Stimulated activated CD4-positive, alpha-beta T cell treated with anti-CD3 and anti-CD28 coated beads, Interleukin-1b, Interleukin-23, amount 100 ng/mL, for 24 hours (primary cell): ENCODE measurements at regions not wholly inside any gene's neighbourhood (a gene's known extent, or its start where the extent isn't known, plus 50 kb on each side); places are given as distances from the start of the nearest gene placed in this dataset.
"Not testable (repeated sequence)": the region's sequence is repeated elsewhere in the genome, so short reads cannot be mapped to it uniquely, and the experiment has no call there.

Experiments
- DNase-seq, 4 experiments: peaks; one replicate each; pipeline ENCODE4 v3.0.0-alpha.2; 2020; ENCODE audit warnings: low read depth in 4 of 4, low spot score in 1 of 4

- no peak for DNase-seq
These were observed 530.8 kb downstream of the HAPSTR1 start for GRCh38 chr16:9622268-9622667.

GRCh38 chr16:9625122-9625521 is 533.7 kb downstream of the HAPSTR1 start:
- no peak for DNase-seq

- DNase-seq: no peak
These were observed 536.0 kb downstream of the HAPSTR1 start for GRCh38 chr16:9627427-9627826.

DNA sequence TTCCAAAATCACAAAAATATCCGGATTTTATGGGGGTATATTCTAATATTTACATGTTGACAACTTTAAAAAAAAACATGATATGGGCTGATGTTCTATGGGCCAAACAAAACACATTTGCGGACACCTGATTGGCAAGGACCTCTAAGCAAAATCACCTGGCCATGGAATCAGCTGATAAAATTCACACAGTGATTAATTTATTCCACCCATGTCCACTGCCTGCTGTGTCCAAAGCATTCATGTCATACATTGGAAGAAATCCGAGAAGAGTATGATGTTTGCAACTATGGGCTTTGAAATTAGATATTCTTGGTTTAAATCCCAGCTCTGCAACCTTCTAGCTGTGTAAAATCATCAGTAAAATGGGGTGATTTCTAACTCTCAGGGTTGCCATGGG is 538.7 kb downstream of the HAPSTR1 start:
- no peak for DNase-seq

DNA sequence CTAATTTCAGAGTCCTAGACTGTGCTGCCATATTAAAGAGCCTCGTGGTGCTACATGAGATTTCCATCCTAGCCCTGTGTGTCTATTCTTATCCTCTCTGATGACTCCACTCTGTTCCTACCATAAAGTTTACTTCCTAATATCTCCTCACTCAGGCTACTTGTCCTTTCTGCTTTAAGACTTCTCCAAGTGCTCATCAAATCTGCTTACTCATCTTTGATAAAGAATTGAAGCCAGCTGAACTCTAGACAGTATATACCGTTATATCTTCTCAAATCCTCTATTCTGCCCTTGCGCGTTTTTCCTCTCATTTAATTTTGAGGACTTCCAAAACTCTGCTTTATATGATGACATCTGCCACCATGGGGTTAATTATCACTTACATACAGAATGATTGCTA is 539.5 kb downstream of the HAPSTR1 start:
- DNase-seq: no peak

DNA sequence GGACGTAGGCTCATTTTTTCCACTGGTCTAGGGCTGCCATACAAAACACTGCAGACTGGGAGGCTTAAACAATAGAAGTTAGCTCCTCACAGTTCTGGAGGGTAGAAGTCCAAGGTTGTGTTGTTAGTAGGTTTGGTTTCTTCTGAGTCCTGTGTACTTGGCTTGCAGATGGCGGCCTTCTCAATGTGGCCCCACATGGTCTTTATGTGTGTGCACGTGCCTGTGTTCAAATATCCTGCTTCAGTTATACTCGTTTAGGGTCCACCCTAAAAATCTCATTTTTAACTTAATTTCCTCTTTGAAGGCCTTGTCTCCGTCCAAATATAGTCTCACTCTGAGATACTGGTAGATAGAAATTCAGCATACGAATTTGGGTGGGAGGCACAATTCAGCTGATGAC is 542.4 kb downstream of the HAPSTR1 start:
- DNase-seq: no peak

DNA sequence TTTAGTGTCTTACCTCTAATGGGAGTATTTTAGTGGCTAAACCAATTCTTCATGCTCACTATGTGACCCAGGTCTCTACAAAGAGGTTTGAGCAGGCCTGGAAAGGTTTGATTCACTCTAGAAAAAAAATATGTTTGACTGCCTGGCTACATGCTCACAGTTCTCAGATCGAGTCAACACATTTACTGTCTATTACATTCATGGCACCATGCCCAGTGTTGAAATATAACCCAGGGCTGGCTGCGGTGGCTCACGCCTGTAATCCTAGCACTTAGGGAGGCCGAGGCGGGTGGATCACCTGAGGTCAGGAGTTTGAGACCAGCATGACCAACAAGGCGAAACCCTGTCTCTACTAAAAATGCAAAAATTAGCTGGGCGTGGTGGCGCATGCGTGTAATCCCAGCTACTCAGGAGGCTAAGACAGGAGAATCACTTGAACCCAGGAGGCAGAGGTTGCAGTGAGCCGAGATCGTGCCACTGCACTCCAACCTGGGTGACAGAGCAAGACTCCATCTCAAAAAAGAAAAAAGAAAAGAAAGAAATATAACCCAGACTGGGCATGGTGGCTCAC is 543.8 kb downstream of the HAPSTR1 start:
- not testable (repeated sequence) for DNase-seq

GRCh38 chr16:9644258-9644657 is 538.0 kb downstream of the GRIN2A start:
- no peak for DNase-seq

DNA sequence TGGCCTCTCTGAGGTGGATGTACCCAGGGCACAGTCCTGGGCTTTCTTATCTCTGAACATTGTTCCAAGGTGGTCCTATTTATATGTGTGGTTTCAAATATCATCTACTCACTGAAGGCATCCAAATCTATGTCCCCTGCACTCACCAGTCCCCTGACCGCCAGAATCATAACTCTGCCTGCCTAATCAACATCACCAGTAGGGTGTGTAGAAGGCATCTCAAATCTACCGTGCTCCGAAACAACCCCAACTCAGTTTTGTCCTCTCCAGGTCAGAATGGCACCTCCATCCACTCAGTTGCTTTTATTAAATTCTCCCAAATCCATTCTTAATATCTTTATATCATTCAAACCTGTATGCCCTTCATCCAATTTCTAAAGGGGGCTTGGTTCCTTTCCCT is 536.3 kb downstream of the GRIN2A start:
- no peak for DNase-seq

- no peak for DNase-seq
These were observed 534.1 kb downstream of the GRIN2A start for GRCh38 chr16:9647981-9648701.

DNA sequence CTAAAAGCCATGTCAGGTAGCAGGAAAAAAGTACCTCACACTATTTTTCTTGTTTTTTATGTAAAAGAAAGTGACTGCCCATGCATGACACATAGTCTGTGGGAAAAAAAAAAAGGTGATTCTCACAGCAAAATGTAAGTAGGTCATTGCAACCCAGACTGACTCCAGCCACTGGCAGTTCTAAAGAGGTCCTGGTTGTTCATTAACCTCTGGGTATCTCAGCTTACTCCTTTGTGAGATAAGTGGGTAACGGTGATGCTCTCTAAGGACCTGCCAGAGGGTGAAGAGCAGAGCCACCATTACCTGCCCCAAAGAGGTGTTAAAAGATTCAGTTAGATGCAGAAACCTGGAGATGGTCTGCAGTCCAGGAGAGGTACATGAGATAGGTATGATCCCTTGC is 531.9 kb downstream of the GRIN2A start:
- no peak for DNase-seq

DNA sequence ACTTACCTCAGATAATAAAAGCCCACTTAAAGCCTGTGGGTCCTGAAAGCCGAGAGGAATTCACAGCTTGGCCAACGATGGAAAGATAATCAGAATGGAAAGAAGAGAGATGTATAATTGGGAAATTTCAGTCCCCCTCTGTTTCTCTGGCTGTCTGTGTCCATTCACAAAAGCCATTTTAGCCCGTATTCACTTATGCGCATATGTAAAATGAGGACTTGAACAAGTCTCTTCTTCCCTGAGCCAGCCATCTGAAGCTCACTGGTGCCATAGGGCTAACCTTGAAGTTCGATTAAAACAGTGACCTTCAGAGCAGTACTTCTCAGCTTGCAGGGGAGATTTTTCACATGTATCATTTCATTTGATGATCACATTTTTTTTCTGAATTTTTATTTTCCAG is 527.2 kb downstream of the GRIN2A start:
- DNase-seq: no peak

DNA sequence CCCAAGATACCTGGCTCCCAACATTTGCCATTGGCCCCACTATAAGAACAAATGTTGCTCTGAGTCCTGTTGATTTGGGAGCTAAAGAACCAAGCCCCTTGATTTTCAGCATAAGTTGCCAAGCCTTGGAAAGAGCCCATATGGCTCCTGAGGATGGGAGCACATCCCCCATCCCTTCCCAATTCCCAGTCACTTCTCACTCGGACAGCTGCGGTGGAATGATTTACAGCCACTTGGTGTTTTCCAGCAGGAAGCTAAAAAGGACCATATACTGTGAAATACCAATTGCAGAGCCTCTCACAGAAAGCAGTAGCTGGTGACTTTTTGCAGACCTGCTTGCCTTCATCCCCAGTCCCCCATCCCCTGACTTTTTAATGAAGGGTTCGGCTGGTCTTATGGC is 524.6 kb downstream of the GRIN2A start:
- no peak for DNase-seq

DNA sequence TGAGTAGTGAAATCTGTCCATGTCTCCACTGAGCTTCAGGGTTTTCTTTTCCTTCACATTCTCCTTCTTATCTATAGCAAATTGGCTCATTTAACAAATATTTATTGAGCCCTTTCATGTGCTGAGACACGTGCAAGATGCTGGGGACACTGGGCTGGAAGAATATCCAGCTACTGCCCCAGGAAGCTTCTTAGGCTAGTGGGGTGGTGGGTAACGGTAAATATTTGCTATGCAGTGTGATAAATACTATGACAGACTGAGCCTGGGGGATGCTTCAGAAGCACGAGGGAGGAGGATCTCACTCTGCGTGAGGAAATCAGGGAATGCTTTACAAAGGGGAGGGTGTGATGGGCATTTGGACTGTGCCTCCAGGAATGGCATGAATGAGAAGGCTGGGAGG is 524.1 kb downstream of the GRIN2A start:
- no peak for DNase-seq

DNA sequence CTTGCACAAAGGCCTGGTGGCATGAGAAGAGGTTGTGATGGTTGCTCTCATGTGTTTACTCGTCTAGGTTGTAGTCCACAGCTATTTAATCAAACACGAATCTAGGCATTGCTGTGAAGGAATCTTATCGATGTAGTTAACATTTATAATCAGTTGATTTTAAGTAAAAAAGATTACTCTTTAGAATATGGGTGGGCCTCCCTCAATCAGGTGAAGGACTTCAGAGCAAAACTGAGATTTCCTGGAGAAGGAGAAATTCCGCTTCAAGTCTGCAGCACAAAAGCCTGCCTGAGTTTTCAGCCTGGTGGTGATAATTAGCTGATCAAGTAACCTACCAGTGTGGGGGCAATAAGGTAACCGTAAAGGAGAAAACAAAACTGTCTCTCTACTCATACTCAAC is 523.6 kb downstream of the GRIN2A start:
- no peak for DNase-seq

- DNase-seq: no peak
These were observed 521.3 kb downstream of the GRIN2A start for GRCh38 chr16:9660898-9661297.

DNA sequence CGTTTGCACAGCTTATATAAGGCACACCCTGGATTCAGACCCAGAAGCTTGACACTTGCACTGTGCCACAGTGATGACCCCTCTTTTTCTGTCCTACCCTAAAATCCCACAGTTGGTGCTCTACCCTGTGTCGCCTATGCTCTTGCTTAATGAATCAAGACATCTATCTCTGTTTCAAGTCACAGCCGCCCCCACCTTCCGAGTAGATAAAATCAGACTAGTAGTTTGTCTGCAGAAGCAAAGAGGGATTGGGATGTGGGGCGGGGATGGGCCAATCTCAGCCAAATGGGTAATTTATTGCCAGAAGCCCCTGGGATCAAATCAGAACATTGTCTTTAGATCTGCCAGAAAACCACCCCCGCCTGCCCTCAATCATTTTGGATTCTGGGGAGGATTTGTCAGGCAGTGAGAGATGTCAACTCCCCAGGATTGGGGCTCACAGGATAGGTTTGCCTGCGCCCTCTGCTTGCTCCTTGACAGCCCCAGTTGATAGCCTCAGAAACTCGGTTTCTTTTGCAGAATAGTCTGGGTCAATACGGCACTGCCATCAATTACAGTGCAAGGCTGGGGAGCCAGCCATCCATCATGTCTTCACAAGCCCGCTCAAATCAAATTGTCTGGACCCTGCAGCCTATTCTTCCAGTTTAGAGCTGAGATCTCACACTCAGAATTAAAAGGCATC is 520.8 kb downstream of the GRIN2A start:
- no peak for DNase-seq

DNA sequence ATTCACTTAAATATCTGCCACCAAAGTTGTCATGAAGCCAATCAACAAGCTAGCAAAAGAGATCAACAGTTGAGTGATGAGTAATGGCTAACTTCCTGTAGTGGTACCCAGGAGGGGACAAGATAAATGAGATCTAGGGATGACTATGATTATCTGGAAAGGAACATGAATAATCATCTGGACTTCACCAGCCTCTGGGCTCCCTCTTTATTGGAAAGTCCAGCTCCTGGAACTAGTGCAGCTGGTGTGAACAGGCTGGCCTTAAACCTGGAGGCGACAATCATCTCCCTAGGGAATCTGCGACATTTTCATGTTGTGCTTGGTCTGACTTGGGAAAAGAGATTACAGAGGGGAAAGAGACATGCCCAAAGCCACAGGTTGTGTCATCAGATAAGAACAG is 518.6 kb downstream of the GRIN2A start:
- DNase-seq: no peak

- no peak for DNase-seq
These were observed 516.4 kb downstream of the GRIN2A start for GRCh38 chr16:9665851-9666271.

DNA sequence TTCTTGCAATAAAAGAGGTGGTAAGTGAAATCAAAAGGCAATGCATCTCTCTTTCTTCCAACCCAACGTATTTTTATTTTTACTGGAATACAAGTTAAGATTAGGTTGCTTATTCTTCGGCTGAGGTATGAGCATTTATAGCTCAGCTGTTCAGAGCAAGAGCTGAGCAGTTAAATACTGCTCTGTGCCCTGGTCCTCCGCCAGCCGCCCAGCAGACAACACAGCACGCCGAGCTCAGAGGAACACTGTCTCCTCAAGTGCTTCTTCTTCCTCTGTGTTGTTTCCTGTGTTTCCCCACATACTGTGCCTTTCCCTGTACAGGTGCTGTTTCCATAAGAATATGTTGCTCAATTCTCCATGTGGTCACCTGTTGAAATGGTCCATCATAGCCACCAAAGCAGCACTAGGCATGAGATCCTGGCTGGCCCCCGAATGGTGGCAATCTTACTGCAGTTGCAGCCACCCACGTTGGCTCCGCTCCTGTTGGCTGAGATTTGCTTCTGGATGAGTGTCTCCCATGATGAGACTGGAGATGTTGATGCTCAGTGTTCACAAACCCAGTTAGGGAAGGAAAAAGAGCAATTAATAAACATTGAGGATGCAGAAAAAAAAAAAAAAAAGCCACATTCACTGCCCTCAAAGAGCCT is 515.3 kb downstream of the GRIN2A start:
- DNase-seq: no peak

DNA sequence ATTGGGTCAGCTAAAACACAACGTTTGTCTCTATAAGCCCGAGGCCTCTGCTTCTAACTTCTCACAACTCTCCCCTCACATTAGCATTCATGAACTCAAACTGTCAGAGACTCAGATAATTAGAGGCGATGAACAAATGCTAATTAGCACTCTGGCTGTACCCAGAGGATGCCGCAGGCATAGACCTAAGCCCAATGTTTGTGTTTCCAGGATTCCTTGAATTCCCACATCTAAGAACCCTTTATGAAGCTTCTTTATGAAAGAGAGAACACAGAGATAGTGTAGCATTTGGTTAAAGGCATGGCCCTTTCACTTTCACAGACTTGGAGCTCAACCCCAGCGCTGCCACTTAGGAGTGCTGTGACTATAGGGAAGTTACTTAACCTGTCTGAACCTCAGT is 512.2 kb downstream of the GRIN2A start:
- no peak for DNase-seq

DNA sequence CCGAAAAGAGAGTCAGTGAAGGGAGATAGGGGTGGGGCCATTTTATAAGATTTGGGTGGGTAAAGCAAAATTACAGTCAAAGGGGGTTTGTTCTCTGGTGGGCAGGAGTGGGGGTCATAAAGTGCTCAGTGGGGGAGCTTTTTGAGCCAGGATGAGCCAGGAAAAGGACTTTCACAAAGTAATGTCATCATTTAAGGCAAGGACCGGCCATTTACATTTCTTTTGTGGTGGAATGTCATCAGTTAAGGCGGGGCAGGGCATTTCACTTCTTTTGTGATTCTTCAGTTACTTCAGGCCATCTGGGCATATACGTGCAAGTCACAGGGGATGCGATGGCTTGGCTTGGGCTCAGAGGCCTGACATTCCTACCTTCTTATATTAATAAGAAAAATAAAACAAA is 511.6 kb downstream of the GRIN2A start:
- not testable (repeated sequence) for DNase-seq
